ENCODE measurements at regions not wholly inside any gene's neighbourhood (a gene's known extent, or its start where the extent isn't known, plus 50 kb on each side); places are given as distances from the start of the nearest gene placed in this dataset.
"Not testable (repeated sequence)": the region's sequence is repeated elsewhere in the genome, so short reads cannot be mapped to it uniquely, and the experiment has no call there.

DNA sequence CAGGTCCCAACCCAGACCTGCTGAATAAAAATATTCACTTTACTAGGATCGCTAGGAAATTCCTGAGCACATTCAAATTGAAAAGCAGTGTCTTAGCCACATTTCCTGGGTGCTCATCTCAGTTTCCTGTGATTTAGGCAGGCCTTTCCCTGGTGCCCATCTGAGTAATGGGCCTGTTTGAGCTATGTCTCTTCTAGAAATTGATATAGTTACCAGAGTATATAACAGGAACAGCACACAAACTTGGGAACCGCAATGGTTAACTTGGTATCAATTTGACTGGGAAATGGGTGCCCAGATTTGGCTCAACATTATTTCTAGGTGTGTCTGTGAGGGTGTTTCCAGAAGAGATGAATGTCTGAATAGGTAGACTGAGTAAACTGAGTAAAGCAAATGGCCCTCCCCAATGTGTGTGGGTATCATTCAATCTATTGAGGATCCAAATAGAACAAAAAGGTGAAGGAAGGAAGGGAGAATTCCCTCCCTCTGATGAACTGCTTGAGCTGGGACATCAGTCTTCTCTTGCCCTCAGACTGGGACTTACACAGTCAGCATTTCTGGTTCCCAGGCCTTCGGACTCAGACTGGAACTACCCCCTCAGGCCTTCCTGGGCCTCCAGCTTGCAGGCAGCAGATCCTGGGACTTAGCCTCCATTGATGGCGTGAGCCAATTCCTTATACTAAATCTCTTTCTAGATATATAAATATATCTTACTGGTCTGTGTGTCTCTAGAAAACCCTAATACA is 99.1 kb downstream of the CCDC71L start:
- no peak overlapping the region for H3K4me3 ChIP-seq (ENCODE audit: low read depth, low read length)
- no peak for DNase-seq (ENCODE audit: low read depth)
- TF ChIP-seq, protein P1, sequence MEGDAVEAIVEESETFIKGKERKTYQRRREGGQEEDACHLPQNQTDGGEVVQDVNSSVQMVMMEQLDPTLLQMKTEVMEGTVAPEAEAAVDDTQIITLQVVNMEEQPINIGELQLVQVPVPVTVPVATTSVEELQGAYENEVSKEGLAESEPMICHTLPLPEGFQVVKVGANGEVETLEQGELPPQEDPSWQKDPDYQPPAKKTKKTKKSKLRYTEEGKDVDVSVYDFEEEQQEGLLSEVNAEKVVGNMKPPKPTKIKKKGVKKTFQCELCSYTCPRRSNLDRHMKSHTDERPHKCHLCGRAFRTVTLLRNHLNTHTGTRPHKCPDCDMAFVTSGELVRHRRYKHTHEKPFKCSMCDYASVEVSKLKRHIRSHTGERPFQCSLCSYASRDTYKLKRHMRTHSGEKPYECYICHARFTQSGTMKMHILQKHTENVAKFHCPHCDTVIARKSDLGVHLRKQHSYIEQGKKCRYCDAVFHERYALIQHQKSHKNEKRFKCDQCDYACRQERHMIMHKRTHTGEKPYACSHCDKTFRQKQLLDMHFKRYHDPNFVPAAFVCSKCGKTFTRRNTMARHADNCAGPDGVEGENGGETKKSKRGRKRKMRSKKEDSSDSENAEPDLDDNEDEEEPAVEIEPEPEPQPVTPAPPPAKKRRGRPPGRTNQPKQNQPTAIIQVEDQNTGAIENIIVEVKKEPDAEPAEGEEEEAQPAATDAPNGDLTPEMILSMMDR (IDR thresholded peaks at IDR 0.05; ENCODE audit: low read depth, low read length, missing control alignments): no peak

DNA sequence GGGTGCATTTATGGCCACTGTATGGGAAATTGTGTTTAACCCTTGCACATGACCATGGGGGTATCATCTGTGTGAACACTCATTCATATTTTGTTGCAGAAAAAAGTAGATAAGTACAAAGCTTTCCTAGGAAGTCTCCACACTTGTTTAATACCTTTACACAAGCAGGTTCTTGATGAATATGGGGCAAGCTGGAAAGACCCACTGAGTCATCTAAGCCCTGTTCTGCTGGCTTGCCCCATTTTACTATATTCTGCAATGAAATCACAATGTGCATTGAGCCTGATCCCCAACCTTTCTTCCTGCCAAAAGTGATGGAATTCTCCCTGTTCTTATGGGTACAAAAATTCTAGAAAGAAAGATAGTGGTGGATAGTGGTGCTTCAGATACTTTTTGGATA is 99.8 kb downstream of the CCDC71L start:
- TF ChIP-seq, protein P1 (IDR thresholded peaks at IDR 0.05; ENCODE audit: low read depth, low read length, missing control alignments): no peak
- no peak overlapping the region for H3K4me3 ChIP-seq (ENCODE audit: low read depth, low read length)
- DNase-seq (ENCODE audit: low read depth): no peak

DNA sequence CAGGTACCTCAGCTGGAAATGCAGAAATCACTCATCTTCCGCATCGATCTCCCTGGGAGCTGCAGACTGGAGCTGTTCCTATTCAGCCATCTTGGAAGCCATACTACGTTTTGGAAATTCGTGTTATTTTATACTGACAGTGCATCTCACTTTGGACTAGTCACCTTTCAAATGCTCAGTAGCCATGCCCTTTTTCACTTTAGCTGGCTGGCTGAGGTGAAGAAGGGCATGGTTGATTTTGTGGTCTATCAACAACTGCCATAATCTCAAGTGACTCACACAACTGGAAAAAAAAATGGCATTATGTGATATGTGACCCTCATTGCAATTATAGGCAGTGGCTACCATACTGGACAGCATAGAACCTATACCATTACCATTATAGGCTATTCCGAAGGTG is 100.5 kb downstream of the CCDC71L start:
- TF ChIP-seq, protein P1 (IDR thresholded peaks at IDR 0.05; ENCODE audit: low read depth, low read length, missing control alignments): no peak
- H3K4me3 ChIP-seq (ENCODE audit: low read depth, low read length): no peak overlapping the region
- DNase-seq (ENCODE audit: low read depth): no peak

DNA sequence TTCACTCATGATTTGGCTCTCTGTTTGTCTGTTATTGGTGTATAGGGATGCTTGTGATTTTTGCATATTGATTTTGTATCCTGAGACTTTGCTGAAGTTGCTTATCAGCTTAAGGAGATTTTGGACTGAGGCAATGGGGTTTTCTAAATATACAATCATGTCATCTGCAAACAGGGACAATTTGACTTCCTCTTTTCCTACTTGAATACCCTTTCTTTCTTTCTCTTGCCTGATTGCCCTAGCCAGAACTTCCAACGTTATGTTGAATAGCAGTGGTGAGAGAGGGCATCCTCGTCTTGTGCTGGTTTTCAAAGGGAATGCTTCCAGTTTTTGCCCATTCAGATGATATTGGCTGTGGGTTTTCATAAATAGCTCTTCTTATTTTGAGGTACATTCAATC is 104.7 kb downstream of the CCDC71L start:
- not testable (repeated sequence) for H3K4me3 ChIP-seq (ENCODE audit: low read depth, low read length); DNase-seq (ENCODE audit: low read depth)

DNA sequence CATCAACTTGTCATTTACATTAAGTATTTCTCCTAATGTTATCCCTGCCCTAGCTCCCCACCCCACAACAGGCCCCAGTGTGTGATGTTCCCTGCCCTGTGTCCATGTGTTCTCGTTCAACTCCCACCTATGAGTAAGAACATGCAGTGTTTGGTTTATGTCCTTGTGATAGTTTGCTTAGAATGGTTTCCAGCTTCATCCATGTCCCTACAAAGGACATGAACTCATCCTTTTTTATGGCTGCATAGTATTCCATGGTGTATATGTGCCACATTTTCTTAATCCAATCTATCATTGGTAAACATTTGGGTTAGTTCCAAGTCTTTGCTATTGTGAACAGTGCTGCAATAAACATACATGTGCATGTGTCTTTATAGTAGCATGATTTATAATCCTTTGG is 106.3 kb downstream of the CCDC71L start:
- not testable (repeated sequence) for H3K4me3 ChIP-seq (ENCODE audit: low read depth, low read length); DNase-seq (ENCODE audit: low read depth)

GRCh38 chr7:106553446-106553836 is 107.5 kb downstream of the CCDC71L start:
- TF ChIP-seq, protein P1 (IDR thresholded peaks at IDR 0.05; ENCODE audit: low read depth, low read length, missing control alignments): no peak
- H3K4me3 ChIP-seq (ENCODE audit: low read depth, low read length): no peak overlapping the region
- DNase-seq (ENCODE audit: low read depth): no peak

- peak; percentile 91 for DNase-seq (ENCODE audit: low read depth)
- no peak overlapping the region for H3K4me3 ChIP-seq (ENCODE audit: low read depth, low read length)
- TF ChIP-seq, protein P1 (IDR thresholded peaks at IDR 0.05; ENCODE audit: low read depth, low read length, missing control alignments): no peak
Observed at GRCh38 chr7:106552645-106553445, 108.1 kb downstream of the CCDC71L start.

- no peak for DNase-seq (ENCODE audit: low read depth)
- no peak overlapping the region for H3K4me3 ChIP-seq (ENCODE audit: low read depth, low read length)
- TF ChIP-seq, protein P1 (IDR thresholded peaks at IDR 0.05; ENCODE audit: low read depth, low read length, missing control alignments): no peak
Observed at GRCh38 chr7:106551936-106552335, 109.0 kb downstream of the CCDC71L start.
